DMS 273 (cell line): ENCODE measurements at regions not wholly inside any gene's neighbourhood (a gene's known extent, or its start where the extent isn't known, plus 50 kb on each side); places are given as distances from the start of the nearest gene placed in this dataset.
"Not testable (repeated sequence)": the region's sequence is repeated elsewhere in the genome, so short reads cannot be mapped to it uniquely, and the experiment has no call there.

Source experiments
- DNase-seq: peaks from one replicate; lab custom pipeline; 2025; ENCODE audit not compliant: unreplicated experiment; lab: John Stamatoyannopoulos, UW

- DNase-seq: not testable (repeated sequence)
Measured at GRCh38 chr1:242914729-242915128, 340.4 kb downstream of the CEP170 start.

- not testable (repeated sequence) for DNase-seq
Measured at GRCh38 chr1:242912855-242913254, 342.2 kb downstream of the CEP170 start.

GRCh38 chr1:242900558-242900957 lies 354.5 kb downstream of the CEP170 start:
- DNase-seq: not testable (repeated sequence)

GRCh38 chr1:242890192-242890741 lies 364.8 kb downstream of the CEP170 start:
- peak; percentile 30 for DNase-seq

- no peak for DNase-seq
Measured at GRCh38 chr1:242886137-242886536, 361.6 kb upstream of the PLD5 start.

GRCh38 chr1:242880022-242880421 lies 355.5 kb upstream of the PLD5 start:
- not testable (repeated sequence) for DNase-seq

GRCh38 chr1:242877743-242878142 lies 353.2 kb upstream of the PLD5 start:
- no peak for DNase-seq

GRCh38 chr1:242877229-242877628 lies 352.7 kb upstream of the PLD5 start:
- DNase-seq: no peak

GRCh38 chr1:242876030-242876429 lies 351.5 kb upstream of the PLD5 start:
- DNase-seq: no peak

- DNase-seq: no peak
Measured at GRCh38 chr1:242873661-242874060, 349.2 kb upstream of the PLD5 start.

- no peak for DNase-seq
Measured at GRCh38 chr1:242872521-242872920, 348.0 kb upstream of the PLD5 start.

GRCh38 chr1:242871471-242872030 lies 347.1 kb upstream of the PLD5 start:
- no peak for DNase-seq

GRCh38 chr1:242870966-242871365 lies 346.5 kb upstream of the PLD5 start:
- DNase-seq: no peak

- no peak for DNase-seq
Measured at GRCh38 chr1:242856289-242856688, 331.8 kb upstream of the PLD5 start.

- DNase-seq: no peak
Measured at GRCh38 chr1:242854466-242854865, 330.0 kb upstream of the PLD5 start.

- peak; percentile 4 for DNase-seq
Measured at GRCh38 chr1:242847390-242847993, 323.0 kb upstream of the PLD5 start.

- peak; percentile 13 for DNase-seq
Measured at GRCh38 chr1:242842094-242842493, 317.6 kb upstream of the PLD5 start.

GRCh38 chr1:242839101-242839500 lies 314.6 kb upstream of the PLD5 start:
- DNase-seq: no peak

GRCh38 chr1:242836423-242836822 lies 311.9 kb upstream of the PLD5 start:
- DNase-seq: no peak

- no peak for DNase-seq
Measured at GRCh38 chr1:242828828-242829227, 304.3 kb upstream of the PLD5 start.

GRCh38 chr1:242828199-242828598 lies 303.7 kb upstream of the PLD5 start:
- peak; percentile 35 for DNase-seq

GRCh38 chr1:242827538-242827937 lies 303.0 kb upstream of the PLD5 start:
- DNase-seq: no peak
